HCT116 (cell line): ENCODE measurements at regions not wholly inside any gene's neighbourhood (a gene's known extent, or its start where the extent isn't known, plus 50 kb on each side); places are given as distances from the start of the nearest gene placed in this dataset.

Experiments
- ATAC-seq: fragments of 200-7000 bp; cut with Tn5 transposase; 2 replicates; pipeline ENCODE4 v1.9.1; 2020; ENCODE audit warnings: mild to moderate bottlenecking, moderate library complexity
- BruUV-seq: library from RNA; stranded (reverse); fragments of 400-500 nt; replicated peaks from 2 replicates; lab custom pipeline; 2021; lab: Mats Ljungman, UMichigan
- CTCF ChIA-PET: fragments of 300-600 bp; sonication (Branson Sonifier 250); formaldehyde crosslinking; loops from one replicate; lab custom pipeline; 2021; ENCODE audit warnings: antibody characterized with exemption; lab: Charles Lee
- POLR2A ChIA-PET: fragments of 300-600, 350-600 bp; sonication (Branson Sonifier 250); formaldehyde crosslinking; loops from one replicate; lab custom pipeline; 2021; ENCODE audit warnings: antibody characterized with exemption; lab: Charles Lee
- RAD21 ChIA-PET, 2 experiments: fragments of 300-600 bp; sonication (Branson Sonifier 250); formaldehyde crosslinking; loops; one replicate each; lab custom pipeline; 2023; ENCODE audit warnings: low total read pairs in 2 of 2; ENCODE audit not compliant: uncharacterized antibody in 2 of 2, unreplicated experiment in 2 of 2, low non-redundant PET in 1 of 2; lab: Charles Lee
- DNase-seq: peaks from one replicate; pipeline ENCODE4 v3.0.0-alpha.2; 2010; ENCODE audit warnings: low read depth, low spot score
- H2AFZ ChIP-seq: fragments of 200-600 bp; shearing (Covaris generic), sonication (generic); 2 replicates; pipeline ENCODE4 v1.6.1; 2017; ENCODE audit warnings: low read depth, mixed run types, mixed read lengths, antibody characterized with exemption, low read length; ENCODE audit not compliant: poor library complexity, severe bottlenecking
- H3K27ac ChIP-seq: 2 replicates; pipeline ENCODE4 v1.5.1; 2012; ENCODE audit warnings: low read depth, low read length
- H3K27me3 ChIP-seq: fragments of 200-600 bp; sonication (generic); 2 replicates; pipeline ENCODE4 v1.6.1; 2016; ENCODE audit warnings: mixed run types, low read length, mixed read lengths; ENCODE audit not compliant: insufficient read depth
- H3K36me3 ChIP-seq, 2 experiments: fragments of 200-500 bp in 1 of 2; fragments of 200-600 bp in 1 of 2; sonication (Bioruptor generic) in 1 of 2; sonication (generic) in 1 of 2; 2 replicates each; pipeline versions ENCODE4 v1.5.1 to v1.6.1; 2014 to 2016; ENCODE audit warnings: low read length in 2 of 2, inconsistent platforms in 1 of 2, mixed read lengths in 1 of 2, mixed run types in 1 of 2; ENCODE audit not compliant: insufficient read depth in 2 of 2, control insufficient read depth in 1 of 2
- H3K4me1 ChIP-seq, 2 experiments: fragments of 200-600 bp in 1 of 2; sonication (generic) in 1 of 2; 2 replicates each; pipeline versions ENCODE4 v1.5.1 to v1.6.1; 2012 to 2017; ENCODE audit warnings: low read length in 2 of 2, inconsistent platforms in 1 of 2, mild to moderate bottlenecking in 1 of 2, mixed read lengths in 1 of 2, mixed run types in 1 of 2, moderate library complexity in 1 of 2; ENCODE audit not compliant: insufficient read depth in 2 of 2, control insufficient read depth in 1 of 2
- H3K4me2 ChIP-seq: fragments of 200-600 bp; sonication (generic); 2 replicates; pipeline ENCODE4 v1.6.1; 2017; ENCODE audit warnings: mixed run types, low read length, mixed read lengths
- H3K4me3 ChIP-seq, 2 experiments: fragments of 200-600 bp in 1 of 2; sonication (generic) in 1 of 2; replicated peaks in 1 of 2; 2 replicates each; pipeline ENCODE4 v1.5.1; 2011 to 2016; ENCODE audit warnings: low read length in 2 of 2, control low read depth in 1 of 2, low read depth in 1 of 2, mild to moderate bottlenecking in 1 of 2, mixed read lengths in 1 of 2, mixed run types in 1 of 2
- H3K79me2 ChIP-seq: fragments of 200-600 bp; sonication (generic); 2 replicates; pipeline ENCODE4 v1.6.1; 2017; ENCODE audit warnings: mild to moderate bottlenecking, mixed run types, low read length, moderate library complexity, mixed read lengths; ENCODE audit not compliant: insufficient read depth
- H3K9ac ChIP-seq: fragments of 200-600 bp; sonication (generic); 2 replicates; pipeline ENCODE4 v1.6.1; 2016; ENCODE audit warnings: low read length, mixed read lengths
- H3K9me2 ChIP-seq: fragments of 200-600 bp; sonication (generic), shearing (Covaris generic); 2 replicates; pipeline ENCODE4 v1.6.1; 2017; ENCODE audit warnings: mixed run types, mild to moderate bottlenecking, moderate library complexity; ENCODE audit not compliant: insufficient read depth
- H3K9me3 ChIP-seq, 2 experiments: fragments of 200-500 bp in 1 of 2; fragments of 200-600 bp in 1 of 2; sonication (Bioruptor generic) in 1 of 2; sonication (generic) in 1 of 2; 2 replicates each; pipeline ENCODE4 v1.6.1; 2014 to 2017; ENCODE audit warnings: low read length in 2 of 2, mixed read lengths in 2 of 2, inconsistent platforms in 1 of 2, low read depth in 1 of 2, mild to moderate bottlenecking in 1 of 2, mixed run types in 1 of 2, moderate library complexity in 1 of 2; ENCODE audit not compliant: control insufficient read depth in 1 of 2, insufficient read depth in 1 of 2
- H4K20me1 ChIP-seq: fragments of 200-600 bp; sonication (generic), shearing (Covaris generic); 2 replicates; pipeline ENCODE4 v1.6.1; 2017; ENCODE audit warnings: mixed run types, mild to moderate bottlenecking, moderate library complexity; ENCODE audit not compliant: insufficient read depth
- CEBPB ChIP-seq: IDR thresholded peaks from 2 replicates; pipeline ENCODE4 v1.6.1; 2012; ENCODE audit warnings: low read depth
- CTCF ChIP-seq, 3 experiments: fragments of 200-600 bp in 1 of 3; sonication (generic) in 1 of 3; IDR thresholded peaks in 2 of 3; conservative IDR thresholded peaks in 1 of 3; 2 replicates each; pipeline ENCODE4 v1.5.1; 2012 to 2017; ENCODE audit warnings: low read depth in 2 of 3, low read length in 2 of 3, antibody characterized with exemption in 1 of 3, borderline replicate concordance in 1 of 3, control low read depth in 1 of 3, mild to moderate bottlenecking in 1 of 3, mixed read lengths in 1 of 3, mixed run types in 1 of 3, moderate library complexity in 1 of 3; ENCODE audit not compliant: insufficient read depth in 1 of 3
- EGR1 ChIP-seq: IDR thresholded peaks from 2 replicates; pipeline ENCODE4 v1.6.1; 2012; ENCODE audit warnings: low read depth
- ELF1 ChIP-seq: IDR thresholded peaks from 2 replicates; pipeline ENCODE4 v1.6.1; 2012; ENCODE audit warnings: low read depth, borderline replicate concordance
- EZH2 ChIP-seq: fragments of 200-600 bp; sonication (generic); IDR thresholded peaks from 2 replicates; pipeline ENCODE4 v1.6.1; 2017; ENCODE audit warnings: antibody characterized with exemption, mixed run types
- FOSL1 ChIP-seq: IDR thresholded peaks from 2 replicates; pipeline ENCODE4 v1.6.1; 2012; ENCODE audit warnings: low read depth
- MAX ChIP-seq: IDR thresholded peaks from 2 replicates; pipeline ENCODE4 v1.6.1; 2012
- POLR2AphosphoS5 ChIP-seq: IDR thresholded peaks from 2 replicates; pipeline ENCODE4 v1.6.1; 2011; ENCODE audit warnings: mild to moderate bottlenecking, low read depth, low read length, moderate library complexity
- RAD21 ChIP-seq: IDR thresholded peaks from 2 replicates; pipeline ENCODE4 v1.6.1; 2012; ENCODE audit warnings: low read depth, mild to moderate bottlenecking
- REST ChIP-seq: IDR thresholded peaks from 2 replicates; pipeline ENCODE4 v1.6.1; 2012; ENCODE audit warnings: low read depth
- SIN3A ChIP-seq: IDR thresholded peaks from 2 replicates; pipeline ENCODE4 v1.6.1; 2012; ENCODE audit warnings: low read depth
- SP1 ChIP-seq: IDR thresholded peaks from 2 replicates; pipeline ENCODE4 v1.6.1; 2012; ENCODE audit warnings: low read depth
- SRF ChIP-seq: IDR thresholded peaks from 2 replicates; pipeline ENCODE4 v1.6.1; 2012; ENCODE audit warnings: low read depth
- TCF7L2 ChIP-seq: IDR thresholded peaks from 2 replicates; pipeline ENCODE4 v1.7.0; 2011; ENCODE audit warnings: borderline replicate concordance, inconsistent platforms; ENCODE audit not compliant: insufficient read depth, insufficient read length; ENCODE audit errors: extremely low read depth
- YY1 ChIP-seq: IDR thresholded peaks from 2 replicates; pipeline ENCODE4 v1.6.1; 2011; ENCODE audit warnings: low read length, low read depth, moderate library complexity, mild to moderate bottlenecking; ENCODE audit not compliant: insufficient replicate concordance; ENCODE audit errors: extremely low read depth
- ZBTB33 ChIP-seq: IDR thresholded peaks from 2 replicates; pipeline ENCODE4 v1.6.1; 2011; ENCODE audit warnings: mild to moderate bottlenecking, low read length, moderate library complexity; ENCODE audit not compliant: insufficient replicate concordance; ENCODE audit errors: extremely low read depth
- ZFX ChIP-seq: fragments of 450-650 bp; IDR thresholded peaks from 2 replicates; pipeline ENCODE4 v1.6.1; 2017
- intact Hi-C: fragments of 100-400 bp; cut with micrococcal nuclease; formaldehyde crosslinking; loops from 2 replicates; pipeline ENCODE4 v1.10.0; 2022

GRCh38 chr5:89133975-89134374 is 251.0 kb upstream of the MEF2C start:
- DNase-seq, result no peak
- ChIA-PET POLR2A (no interaction called here), RAD21 (no interaction called here), CTCF (no interaction called here)
- Histone ChIP-seq H3K9me3 (no peaks in the 10 kb centered on the region), H3K9ac (no peak overlapping the region), H2AFZ (no peak overlapping the region), H4K20me1 (no peaks in the 10 kb centered on the region), H3K4me1 (no peaks in the 10 kb centered on the region), H3K79me2 (no peaks in the 10 kb centered on the region), H3K4me3 (no peak overlapping the region), H3K9me2 (no peaks in the 10 kb centered on the region; the same call in 1 of the 2 replicates), H3K27me3 (no peaks in the 10 kb centered on the region), H3K4me2 (no peak overlapping the region), H3K36me3 (no peaks in the 10 kb centered on the region), H3K27ac (no peak overlapping the region)
- no TSS peak for BruUV-seq
- no peak for ATAC-seq
- TF ChIP-seq REST (no peak), SIN3A (no peak), SRF (no peak), CEBPB (no peak), EZH2 (no peak), SP1 (no peak), ZFX (no peak), ELF1 (no peak), RAD21 (no peak), ZBTB33 (no peak), MAX (no peak), TCF7L2 (no peak), FOSL1 (no peak), EGR1 (no peak), YY1 (no peak), CTCF (IDR thresholded peaks at IDR 0.05 in 2 of 3, conservative IDR thresholded peaks at IDR 0.05 in 1 of 3; ENCODE audit: borderline replicate concordance in 1 of 3, insufficient read depth in 1 of 3, low read depth in 2 of 3, low read length in 2 of 3) (no peak), POLR2AphosphoS5 (no peak)
- intact Hi-C loops, result no loop called here
